GM12864 (cell line): ENCODE measurements at regions not wholly inside any gene's neighbourhood (a gene's known extent, or its start where the extent isn't known, plus 50 kb on each side); places are given as distances from the start of the nearest gene placed in this dataset.

ENCODE experiments used
- DNase-seq: peaks from one replicate; pipeline ENCODE4 v3.0.0-alpha.2; 2011; ENCODE audit warnings: low read depth
- H3K4me3 ChIP-seq: 2 replicates; pipeline ENCODE4 v1.5.1; 2011; ENCODE audit warnings: mild to moderate bottlenecking, low read depth, low read length, control low read depth
- TF ChIP-seq, protein P1 (sequence below): IDR thresholded peaks from 2 replicates; pipeline ENCODE4 v1.5.1; 2011; ENCODE audit warnings: low read depth, mild to moderate bottlenecking, moderate library complexity, low read length, control low read depth, inconsistent platforms; ENCODE audit errors: missing control alignments

DNA sequence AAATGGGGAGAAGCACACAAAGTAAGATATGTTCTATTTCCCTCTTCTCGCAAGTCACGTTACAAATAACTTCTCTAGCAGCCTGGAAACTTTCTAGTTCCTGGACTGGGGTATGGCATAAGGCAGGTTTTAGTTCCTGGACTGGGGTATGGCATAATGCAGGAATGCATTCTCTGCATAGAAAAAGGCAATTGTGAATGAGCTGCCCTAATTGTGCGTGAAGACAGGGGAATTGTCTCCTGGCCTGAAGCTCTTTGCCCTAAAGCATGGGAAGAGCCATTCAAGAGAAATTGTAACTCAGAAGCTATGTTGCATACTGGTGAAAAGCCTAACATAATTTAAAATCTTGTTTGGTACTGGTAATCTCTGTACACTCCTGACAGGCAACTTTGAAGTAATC lies 54.3 kb upstream of the CBLB start:
- TF ChIP-seq, protein P1, sequence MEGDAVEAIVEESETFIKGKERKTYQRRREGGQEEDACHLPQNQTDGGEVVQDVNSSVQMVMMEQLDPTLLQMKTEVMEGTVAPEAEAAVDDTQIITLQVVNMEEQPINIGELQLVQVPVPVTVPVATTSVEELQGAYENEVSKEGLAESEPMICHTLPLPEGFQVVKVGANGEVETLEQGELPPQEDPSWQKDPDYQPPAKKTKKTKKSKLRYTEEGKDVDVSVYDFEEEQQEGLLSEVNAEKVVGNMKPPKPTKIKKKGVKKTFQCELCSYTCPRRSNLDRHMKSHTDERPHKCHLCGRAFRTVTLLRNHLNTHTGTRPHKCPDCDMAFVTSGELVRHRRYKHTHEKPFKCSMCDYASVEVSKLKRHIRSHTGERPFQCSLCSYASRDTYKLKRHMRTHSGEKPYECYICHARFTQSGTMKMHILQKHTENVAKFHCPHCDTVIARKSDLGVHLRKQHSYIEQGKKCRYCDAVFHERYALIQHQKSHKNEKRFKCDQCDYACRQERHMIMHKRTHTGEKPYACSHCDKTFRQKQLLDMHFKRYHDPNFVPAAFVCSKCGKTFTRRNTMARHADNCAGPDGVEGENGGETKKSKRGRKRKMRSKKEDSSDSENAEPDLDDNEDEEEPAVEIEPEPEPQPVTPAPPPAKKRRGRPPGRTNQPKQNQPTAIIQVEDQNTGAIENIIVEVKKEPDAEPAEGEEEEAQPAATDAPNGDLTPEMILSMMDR: no peak
- DNase-seq: no peak
- H3K4me3 ChIP-seq: no peak overlapping the region

- H3K4me3 ChIP-seq: no peak overlapping the region
- no peak for DNase-seq
- TF ChIP-seq, protein P1: no peak
Measured at GRCh38 chr3:105927741-105928140, 58.9 kb upstream of the CBLB start.

DNA sequence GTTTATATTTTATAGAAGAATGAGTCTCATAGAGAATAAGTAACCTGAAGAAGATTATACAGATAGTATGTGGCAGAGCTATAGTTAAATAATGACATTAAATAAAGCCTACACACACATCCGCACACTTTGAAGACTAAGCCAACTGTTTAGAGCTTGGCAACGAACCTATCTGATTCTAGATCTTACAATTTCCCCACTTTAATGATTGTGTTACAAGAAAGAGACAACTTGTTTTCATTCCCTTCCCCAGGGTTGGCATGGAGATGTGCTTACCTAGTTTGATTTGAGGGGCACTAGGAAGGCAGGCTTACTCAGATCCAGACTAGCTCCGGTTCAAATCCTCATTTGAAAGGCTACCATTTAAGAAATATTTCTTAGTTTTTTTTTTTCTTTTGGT lies 61.9 kb upstream of the CBLB start:
- H3K4me3 ChIP-seq: no peak overlapping the region
- TF ChIP-seq, protein P1: no peak
- DNase-seq: no peak

DNA sequence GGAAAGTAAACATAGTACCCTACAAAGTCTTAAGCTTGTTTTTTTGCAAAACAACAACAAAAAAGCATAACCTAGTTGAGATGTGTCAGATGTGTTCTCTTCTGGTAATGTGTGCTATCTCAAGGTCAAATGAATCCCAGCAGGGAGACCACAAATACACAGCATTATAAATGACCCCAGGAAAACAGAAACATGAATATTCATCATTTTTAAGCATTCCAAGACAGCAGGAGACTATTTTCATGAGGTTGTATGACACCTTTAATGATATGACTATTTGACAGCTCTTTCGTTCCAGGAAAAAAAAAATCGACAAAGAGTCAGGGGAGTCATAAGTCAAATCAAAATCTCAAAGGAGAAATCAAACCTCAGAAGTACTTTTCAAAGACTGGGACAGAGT lies 62.7 kb upstream of the CBLB start:
- TF ChIP-seq, protein P1: no peak
- DNase-seq: no peak
- H3K4me3 ChIP-seq: no peak overlapping the region

DNA sequence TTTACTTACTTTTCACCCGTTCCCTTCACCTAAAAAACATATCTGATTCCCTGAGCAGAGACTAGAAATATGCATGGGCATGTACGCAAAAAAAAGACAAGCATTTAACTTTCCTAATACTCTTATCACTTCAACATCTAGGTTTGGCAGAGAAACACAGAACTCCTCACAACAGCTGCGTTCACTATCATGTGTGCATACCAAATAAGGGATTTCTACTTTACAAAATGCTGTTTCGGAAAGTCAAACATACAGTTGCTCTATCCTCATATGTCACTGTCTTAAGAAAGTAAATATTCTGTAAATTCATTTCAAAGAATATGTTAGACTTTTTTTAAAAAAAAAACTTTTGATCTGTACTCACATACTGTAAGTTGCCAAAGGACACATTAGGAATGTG lies 65.1 kb upstream of the CBLB start:
- TF ChIP-seq, protein P1: no peak

DNA sequence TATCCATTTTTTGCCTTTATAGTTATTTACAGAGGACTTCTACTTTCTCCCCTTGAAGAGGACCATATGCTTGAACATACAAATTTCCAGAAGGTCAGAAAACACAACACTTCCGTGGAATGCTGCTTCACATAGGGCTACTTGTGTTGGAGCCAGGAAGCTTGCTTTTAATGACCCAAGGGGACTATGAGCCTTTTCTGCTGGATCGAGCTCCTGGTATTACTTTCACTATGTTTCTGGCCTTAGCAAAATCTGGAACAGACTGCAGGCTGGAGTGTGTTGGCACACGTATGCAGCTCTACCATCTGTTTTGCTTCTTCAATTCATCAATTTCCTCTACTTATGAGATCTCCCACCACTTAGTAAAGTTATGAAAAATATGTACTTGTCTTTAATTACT lies 69.3 kb upstream of the CBLB start:
- TF ChIP-seq, protein P1: no peak
- no peak for DNase-seq
- H3K4me3 ChIP-seq: no peak overlapping the region

More for the DNA sequence above, 65.1 kb upstream of the CBLB start:
- H3K4me3 ChIP-seq: no peak overlapping the region
- DNase-seq: no peak

DNA sequence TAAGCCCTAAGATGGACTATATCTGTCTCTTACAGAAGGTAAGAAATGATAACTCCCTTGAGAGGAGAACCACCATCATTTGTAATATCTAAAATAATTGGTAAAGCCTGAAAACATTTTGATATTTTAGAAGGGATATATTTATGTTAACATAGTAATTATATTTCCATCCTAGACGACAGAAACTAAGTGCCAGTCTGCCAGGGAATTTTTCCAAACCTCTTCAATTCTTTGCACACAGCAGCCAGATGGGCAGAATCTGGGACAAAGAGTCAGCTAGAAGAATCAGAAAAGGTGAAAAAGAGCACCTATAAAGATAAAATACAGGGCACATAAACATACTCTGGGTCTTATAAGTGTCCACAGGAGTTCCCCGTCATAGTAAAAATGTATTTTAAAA lies 70.0 kb upstream of the CBLB start:
- DNase-seq: no peak
- TF ChIP-seq, protein P1: no peak
- H3K4me3 ChIP-seq: no peak overlapping the region
